HFFc6 (cell line): ENCODE measurements at regions not wholly inside any gene's neighbourhood (a gene's known extent, or its start where the extent isn't known, plus 50 kb on each side); places are given as distances from the start of the nearest gene placed in this dataset.

Experiments
- DNase-seq: peaks from one replicate; pipeline ENCODE4 v3.0.0-alpha.2; 2018
- H3K27ac Mint-ChIP-seq: 2 replicates; pipeline ENCODE4 v1.8.0; 2020; ENCODE audit warnings: mild to moderate bottlenecking, mixed read lengths
- H3K27me3 Mint-ChIP-seq: 2 replicates; pipeline ENCODE4 v1.8.0; 2021; ENCODE audit warnings: mild to moderate bottlenecking, moderate library complexity, mixed read lengths; ENCODE audit not compliant: insufficient read depth
- H3K36me3 Mint-ChIP-seq: 2 replicates; pipeline ENCODE4 v1.8.0; 2021; ENCODE audit warnings: low read depth, mixed read lengths
- H3K4me1 Mint-ChIP-seq: 2 replicates; pipeline ENCODE4 v1.8.0; 2020; ENCODE audit warnings: low read depth, mixed read lengths
- H3K4me3 Mint-ChIP-seq: 2 replicates; pipeline ENCODE4 v1.8.0; 2020; ENCODE audit warnings: mild to moderate bottlenecking, moderate library complexity, mixed read lengths
- H3K9me3 Mint-ChIP-seq: 2 replicates; pipeline ENCODE4 v1.8.0; 2020; ENCODE audit warnings: mild to moderate bottlenecking, mixed read lengths
- CTCF ChIP-seq: fragments of 200-600 bp; sonication (generic); IDR thresholded peaks from 2 replicates; pipeline ENCODE4 v1.5.0; 2021; ENCODE audit warnings: antibody characterized with exemption, mild to moderate bottlenecking

GRCh38 chr2:35997488-35997887, 358.1 kb upstream of the CRIM1 start:
- no peak for TF ChIP-seq CTCF
- H3K9me3 Mint-ChIP-seq, result no peaks in the 10 kb centered on the region
- DNase-seq, result no peak
- no peak overlapping the region for H3K4me3 Mint-ChIP-seq
- H3K36me3 Mint-ChIP-seq, result no peaks in the 10 kb centered on the region
- H3K4me1 Mint-ChIP-seq, result no peaks in the 10 kb centered on the region
- H3K27me3 Mint-ChIP-seq, result no peaks in the 10 kb centered on the region; the same call in 1 of the 2 replicates
- no peak overlapping the region for H3K27ac Mint-ChIP-seq

GRCh38 chr2:35989503-35989902, 366.1 kb upstream of the CRIM1 start:
- Mint-ChIP-seq H3K4me1 (no peaks in the 10 kb centered on the region), H3K9me3 (no peaks in the 10 kb centered on the region), H3K27me3 (peaks cover 3% of the 10 kb centered on the region; the same call in 1 of the 2 replicates), H3K4me3 (no peak overlapping the region), H3K27ac (no peak overlapping the region), H3K36me3 (no peaks in the 10 kb centered on the region)
- TF ChIP-seq CTCF, result no peak
- DNase-seq, result no peak

GRCh38 chr2:35989040-35989439, 366.5 kb upstream of the CRIM1 start:
- H3K9me3 Mint-ChIP-seq, result no peaks in the 10 kb centered on the region
- TF ChIP-seq CTCF, result no peak
- H3K27ac Mint-ChIP-seq, result no peak overlapping the region
- no peak for DNase-seq
- H3K4me1 Mint-ChIP-seq, result no peaks in the 10 kb centered on the region
- no peaks in the 10 kb centered on the region for H3K36me3 Mint-ChIP-seq
- H3K4me3 Mint-ChIP-seq, result no peak overlapping the region
- peaks cover 3% of the 10 kb centered on the region; the same call in 1 of the 2 replicates for H3K27me3 Mint-ChIP-seq

GRCh38 chr2:35986871-35987270, 368.7 kb upstream of the CRIM1 start:
- Mint-ChIP-seq H3K27me3 (peaks cover 5% of the 10 kb centered on the region; the same call in 1 of the 2 replicates), H3K36me3 (no peaks in the 10 kb centered on the region), H3K4me1 (no peaks in the 10 kb centered on the region), H3K27ac (no peak overlapping the region), H3K9me3 (no peaks in the 10 kb centered on the region), H3K4me3 (no peak overlapping the region)
- no peak for DNase-seq
- TF ChIP-seq CTCF, result no peak

GRCh38 chr2:35978218-35978617, 377.4 kb upstream of the CRIM1 start:
- peaks cover 4% of the 10 kb centered on the region for H3K27me3 Mint-ChIP-seq
- no peaks in the 10 kb centered on the region for H3K4me1 Mint-ChIP-seq
- no peak for DNase-seq
- no peaks in the 10 kb centered on the region for H3K36me3 Mint-ChIP-seq
- TF ChIP-seq CTCF, result no peak
- no peaks in the 10 kb centered on the region for H3K9me3 Mint-ChIP-seq
- no peak overlapping the region for H3K4me3 Mint-ChIP-seq
- H3K27ac Mint-ChIP-seq, result no peak overlapping the region

- Mint-ChIP-seq H3K4me1 (no peaks in the 10 kb centered on the region), H3K9me3 (no peaks in the 10 kb centered on the region), H3K4me3 (no peak overlapping the region), H3K27me3 (peaks cover 2% of the 10 kb centered on the region), H3K36me3 (no peaks in the 10 kb centered on the region), H3K27ac (no peak overlapping the region)
- TF ChIP-seq CTCF, result no peak
- DNase-seq, result no peak
These were observed 379.0 kb upstream of the CRIM1 start for GRCh38 chr2:35976611-35977010.
